GM18909 (cell line): ENCODE measurements at regions not wholly inside any gene's neighbourhood (a gene's known extent, or its start where the extent isn't known, plus 50 kb on each side); places are given as distances from the start of the nearest gene placed in this dataset.

Experiments
- ATAC-seq: cut with Tn5 transposase; IDR thresholded peaks from one replicate; pipeline ENCODE4 v1.9.1; 2021; ENCODE audit warnings: mild to moderate bottlenecking; ENCODE audit not compliant: unreplicated experiment, poor library complexity

DNA sequence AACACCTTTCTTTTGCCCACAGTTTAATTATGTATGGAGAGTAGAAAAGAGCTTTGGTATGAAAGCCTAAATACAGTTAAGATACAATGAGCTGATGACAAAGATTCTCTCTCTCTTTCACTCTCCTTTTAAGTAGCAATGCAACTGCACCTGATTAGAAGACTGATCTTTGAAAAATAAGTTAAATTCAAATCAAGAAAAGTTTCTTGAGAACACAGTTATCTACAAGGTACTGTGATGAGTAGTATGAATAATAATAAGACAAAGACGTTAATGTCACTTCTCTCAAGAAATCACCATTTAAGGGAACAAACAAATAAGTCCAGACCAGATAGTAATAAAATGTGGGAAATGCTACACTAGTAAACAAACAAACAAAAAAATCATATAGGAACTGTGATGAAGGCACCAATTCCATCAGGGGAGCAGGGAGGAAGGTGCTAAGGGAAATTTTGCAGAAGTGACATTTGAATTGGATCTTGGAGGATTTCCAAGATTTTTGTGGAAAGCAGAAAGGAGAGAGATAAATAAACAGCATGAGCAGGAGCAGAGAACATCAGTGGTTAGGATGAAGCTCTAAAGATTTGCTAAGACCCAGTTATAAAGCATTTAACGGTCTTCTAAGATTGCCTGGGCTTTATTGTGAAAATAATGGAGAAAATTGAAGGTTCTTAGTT is 65.2 kb upstream of the STK38L start:
- ATAC-seq, result no peak

DNA sequence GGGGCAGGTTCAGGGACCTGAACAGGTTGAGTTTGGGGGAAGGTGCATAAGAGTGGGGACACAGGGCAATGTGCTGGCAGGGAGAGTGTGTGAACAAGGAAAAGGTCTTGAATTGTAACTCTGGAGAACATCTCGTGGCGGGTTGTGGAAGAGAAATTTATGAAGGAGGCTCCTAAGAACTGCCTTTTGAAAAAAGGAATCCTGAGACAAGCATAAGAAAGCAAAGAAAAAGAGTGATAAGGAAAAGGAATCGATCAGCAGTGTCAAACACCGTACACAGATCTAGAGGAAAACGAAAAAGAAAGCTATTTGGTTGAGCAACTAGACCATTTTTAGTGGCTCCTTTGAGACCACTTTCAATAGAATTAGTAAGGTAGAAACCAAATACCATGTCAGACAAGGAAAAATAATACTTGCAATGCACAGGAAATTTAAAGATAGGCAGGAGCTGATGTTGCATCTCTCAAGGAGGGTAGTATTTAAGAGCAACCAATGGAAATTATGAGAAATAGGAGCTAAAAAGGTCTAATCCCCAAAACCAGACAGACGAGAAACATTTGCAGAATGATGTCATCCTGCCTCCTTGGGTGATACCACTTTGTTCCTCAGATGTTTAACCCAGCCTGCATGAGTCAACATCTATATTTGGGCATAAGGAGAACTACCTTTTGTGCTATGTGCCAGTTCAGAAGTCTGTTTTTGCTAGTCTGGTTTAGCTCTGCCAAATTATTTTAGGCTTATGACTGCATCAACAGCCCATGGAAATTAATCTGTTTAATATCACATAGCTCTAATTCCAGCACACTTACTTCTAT is 64.5 kb upstream of the STK38L start:
- ATAC-seq, result peak; percentile 93

DNA sequence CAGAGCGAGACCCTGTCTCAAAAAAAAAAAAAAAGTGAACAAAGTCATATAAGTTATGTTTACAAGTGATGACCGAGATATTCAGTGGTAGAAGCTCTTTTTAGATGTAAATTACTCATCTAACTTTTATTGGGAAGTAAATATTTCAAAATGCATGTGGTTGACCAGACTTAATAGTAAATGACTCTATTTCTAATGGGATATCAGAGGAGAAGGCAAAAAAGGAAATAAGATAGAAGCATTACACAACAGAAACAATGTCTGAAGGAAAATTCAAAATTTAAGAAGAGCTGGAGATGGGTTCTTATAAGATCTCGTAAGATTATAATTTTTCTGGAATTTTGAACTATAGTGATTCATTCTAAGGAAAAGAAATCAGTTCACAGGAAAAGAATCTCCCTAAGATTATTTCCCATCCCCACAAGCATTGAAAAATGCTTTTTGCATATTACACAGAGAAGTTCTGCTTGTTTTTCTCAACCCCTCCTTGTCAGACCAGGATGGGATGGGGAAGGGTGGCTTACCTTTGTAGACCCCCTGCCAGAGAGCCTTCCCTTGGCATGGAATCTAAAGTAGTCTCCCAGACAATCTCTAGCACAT is 63.1 kb upstream of the STK38L start:
- ATAC-seq, result no peak

DNA sequence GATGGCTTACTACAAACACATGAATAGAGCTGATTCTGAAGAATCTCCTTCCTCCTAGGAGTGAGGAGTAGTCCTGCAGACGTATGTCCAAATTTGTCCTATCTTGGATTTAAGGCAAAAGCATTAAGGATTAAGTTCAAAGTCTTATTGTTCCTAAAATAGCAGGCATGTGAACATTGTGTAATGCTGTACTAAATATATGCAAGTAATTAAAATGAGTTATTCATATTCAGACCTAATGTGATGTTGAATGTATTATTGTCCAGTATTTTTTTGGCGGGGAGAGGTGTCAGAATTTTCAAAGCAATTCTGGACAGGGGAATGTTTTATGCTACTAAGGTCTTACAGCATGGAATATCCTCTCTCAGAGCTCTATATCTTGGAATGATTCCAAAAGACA is 60.7 kb upstream of the STK38L start:
- no peak for ATAC-seq

DNA sequence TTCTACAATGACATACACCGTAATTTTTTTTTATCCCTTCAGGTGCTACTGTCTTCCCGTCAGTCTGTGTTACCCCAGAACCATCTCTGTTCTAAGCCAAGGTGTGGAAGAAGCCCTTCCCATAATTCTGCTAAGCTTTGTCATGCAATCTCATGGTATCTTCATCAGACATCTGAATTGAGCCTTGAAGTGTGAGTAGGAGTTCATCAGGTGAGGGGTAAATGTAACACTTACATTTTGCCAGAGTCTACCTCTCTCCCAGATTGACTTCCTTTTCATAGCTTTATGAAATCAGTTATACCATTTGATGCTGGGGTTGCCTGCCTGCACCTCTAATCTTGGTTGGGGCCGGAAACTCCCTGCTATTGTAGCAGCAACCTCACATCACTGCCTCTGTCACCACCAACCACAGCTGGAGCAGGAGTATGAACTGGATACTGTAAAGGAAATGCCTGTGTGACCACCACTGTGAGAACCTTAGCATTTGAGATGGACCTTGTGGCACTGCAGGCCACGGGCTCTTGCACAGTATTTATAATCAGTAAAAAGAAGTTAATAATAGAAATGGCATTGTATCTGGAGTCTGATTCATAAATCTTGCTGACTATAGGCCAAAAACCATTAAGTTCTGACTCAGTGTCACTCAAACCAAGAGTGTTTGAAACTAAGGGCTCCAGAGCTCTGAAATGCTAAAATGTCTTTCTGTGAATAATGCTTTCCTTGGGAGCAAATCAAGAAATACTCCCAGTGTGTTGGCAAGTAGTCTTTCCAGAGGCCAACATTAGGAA is 58.7 kb upstream of the STK38L start:
- peak; percentile 89 for ATAC-seq

DNA sequence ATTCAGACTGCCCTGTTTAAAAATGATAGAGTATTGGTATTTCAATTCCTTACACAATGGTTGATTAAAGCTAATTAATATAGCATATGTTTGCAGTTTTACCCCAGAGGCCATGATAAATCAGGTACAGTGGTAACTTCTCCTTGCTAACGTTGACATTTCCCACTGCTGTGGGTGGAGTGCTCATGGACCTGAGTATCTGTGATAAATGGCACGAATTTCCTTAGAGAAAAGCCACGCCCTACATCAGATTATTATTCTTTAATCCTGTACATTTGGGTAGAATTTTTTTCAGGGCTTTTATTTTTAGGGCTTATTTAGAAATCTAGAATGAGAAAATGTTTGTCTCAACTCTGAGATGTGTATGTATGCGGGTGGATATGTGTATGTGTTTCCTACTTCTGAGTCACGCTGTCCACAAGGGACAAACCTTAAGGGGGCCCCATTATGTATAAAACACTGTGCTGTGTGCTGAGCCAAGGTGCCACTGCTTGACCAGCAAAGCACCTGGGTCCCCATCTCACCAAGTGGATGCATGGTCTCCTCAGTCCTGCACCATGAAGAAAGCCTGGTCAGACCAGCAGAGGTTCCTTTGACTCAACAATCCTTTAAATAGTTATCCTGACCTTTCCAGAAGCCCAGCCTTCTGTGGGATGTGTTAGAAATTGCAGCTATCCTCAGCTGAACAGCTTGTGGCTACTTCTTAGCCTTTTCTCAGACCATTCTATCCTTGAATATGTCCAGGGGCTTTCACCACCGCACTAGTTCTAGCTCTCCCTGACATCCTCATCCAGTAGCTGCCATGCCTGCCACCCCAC is 57.9 kb upstream of the STK38L start:
- ATAC-seq, result no peak

DNA sequence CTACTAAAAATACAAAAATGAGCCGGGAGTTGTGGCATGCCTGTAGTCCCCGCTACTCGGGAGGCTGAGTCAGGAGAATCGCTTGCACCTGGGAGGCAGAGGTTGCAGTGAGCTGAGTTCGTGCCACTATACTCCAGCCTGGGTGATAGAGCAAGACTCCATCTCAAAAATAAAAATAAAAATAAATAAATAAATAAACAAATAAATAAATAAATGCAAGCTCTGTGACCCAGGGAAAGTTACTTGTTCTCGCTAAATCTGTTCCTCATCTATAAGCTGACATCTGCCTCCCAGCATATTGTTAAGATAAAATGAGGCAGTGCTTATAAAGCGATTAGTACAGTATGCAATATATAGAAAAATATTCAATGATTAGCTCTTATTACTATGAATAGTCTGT is 56.4 kb upstream of the STK38L start:
- no peak for ATAC-seq

DNA sequence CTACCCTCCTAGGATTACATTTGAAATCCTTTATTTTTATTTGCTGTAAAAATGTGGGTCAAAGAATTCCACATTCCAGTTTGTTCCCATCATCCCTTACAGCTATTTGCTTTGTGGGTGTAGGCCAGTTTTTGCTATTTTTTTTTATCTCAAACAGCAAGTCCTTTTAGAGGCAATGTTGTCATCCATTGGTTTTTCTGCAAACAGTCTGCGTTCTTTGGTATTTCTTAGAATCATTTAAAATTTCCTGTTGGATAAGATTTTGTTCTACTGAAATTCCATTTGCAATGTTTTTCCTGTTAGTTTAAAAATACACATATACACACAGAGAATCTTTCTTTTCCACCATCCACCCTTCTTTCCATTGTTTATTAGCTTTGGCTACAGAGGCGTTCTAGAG is 53.3 kb upstream of the STK38L start:
- ATAC-seq, result no peak

DNA sequence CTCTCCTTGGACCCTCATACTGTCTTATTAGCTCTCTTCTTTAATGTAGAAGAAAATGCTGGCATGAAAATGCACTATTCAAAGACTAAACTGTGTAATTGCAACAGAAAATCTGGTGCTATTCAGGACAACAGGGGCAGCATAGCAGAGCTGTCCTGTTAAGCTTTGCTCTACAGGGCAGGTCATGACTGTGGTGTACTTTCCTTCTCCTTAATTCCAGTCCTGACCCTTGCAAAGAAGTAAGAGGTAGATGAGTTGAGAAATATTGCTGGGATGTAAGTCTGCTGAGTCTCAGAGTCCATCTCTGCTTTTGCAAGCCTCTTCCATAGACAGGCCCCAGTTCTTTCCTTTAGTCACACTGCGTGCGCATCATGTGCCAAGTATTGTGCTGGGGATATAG is 52.6 kb upstream of the STK38L start:
- no peak for ATAC-seq

DNA sequence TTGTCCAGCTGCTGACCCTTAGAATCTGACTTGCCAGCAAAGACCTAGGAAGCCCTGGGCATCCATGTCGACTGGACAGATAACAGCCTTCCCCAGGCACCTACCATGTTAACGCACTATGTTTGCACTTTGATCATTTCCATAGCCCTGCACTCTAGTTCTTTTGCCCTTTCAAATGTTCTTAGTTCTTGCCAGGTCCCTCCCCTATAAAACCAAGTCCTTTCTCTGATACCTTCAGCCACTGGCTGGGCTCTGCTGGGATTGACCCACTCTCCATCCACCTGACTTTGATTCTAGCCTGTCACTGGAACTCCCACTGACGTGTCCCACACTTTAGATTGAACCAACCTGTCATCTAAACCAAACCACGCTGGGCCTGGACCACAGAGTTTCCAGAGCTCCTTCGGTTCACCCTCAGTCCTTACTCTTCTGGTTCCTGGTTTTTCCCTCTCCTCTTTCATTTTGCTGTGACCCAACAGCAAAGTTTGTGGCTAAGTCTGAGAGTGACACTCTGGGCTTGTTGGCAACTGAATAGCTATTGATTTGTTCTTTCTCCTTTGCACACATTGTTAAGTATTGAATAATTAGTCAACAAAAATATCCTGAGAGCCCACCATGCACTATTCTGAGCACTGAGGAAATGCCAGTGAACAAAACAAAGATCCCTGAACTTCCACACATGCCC is 51.8 kb upstream of the STK38L start:
- no peak for ATAC-seq

DNA sequence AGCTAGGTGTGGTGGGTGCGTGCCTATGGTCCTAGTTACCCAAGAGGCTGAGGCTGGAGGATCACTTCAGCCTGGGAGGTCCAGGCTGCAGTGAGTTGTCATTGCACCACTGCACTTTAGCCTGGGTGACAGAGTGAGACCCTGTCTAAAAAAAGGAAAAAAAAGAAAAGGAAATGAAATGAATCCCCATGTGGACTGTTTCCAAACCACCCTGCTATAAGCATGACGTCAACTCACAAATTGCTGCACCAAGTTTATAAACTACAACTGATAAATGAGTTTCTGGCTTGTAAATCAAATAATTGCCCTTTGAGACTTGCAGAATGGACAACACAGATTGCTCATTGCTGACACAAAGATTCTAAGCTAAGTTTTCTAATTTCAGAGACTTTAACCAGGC is 51.0 kb upstream of the STK38L start:
- no peak for ATAC-seq

DNA sequence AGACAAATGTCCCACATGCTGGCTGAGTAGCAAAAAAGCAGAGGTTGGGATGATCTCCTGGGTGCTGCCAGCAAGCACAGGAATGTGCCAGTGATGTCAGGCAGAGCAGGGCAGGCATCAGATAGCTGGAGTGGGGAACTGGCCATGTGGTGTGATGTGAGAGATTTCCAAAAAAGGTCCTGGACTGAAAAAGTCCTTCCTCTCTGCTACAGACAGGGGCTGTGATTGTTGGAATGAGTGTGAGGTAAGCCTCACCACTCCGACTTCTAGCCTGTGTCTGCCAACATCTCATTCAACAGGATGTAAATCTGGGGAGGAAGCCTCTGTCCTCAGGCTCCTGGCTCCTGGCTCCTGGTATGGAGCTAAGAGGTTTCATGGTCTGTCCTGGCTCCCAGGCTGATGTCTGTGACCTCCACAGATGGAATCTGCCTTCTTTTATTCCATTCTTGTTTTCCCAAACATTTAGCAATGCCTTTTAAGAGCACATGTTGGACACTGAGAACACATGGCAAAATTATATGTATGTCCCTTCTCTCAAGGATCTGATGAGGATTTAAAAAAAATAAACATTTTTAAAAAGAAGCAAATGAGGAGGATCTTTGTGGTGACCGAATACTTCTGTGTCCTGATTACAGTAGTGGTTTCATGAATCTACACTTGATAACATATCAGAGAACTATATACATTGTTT is 50.1 kb upstream of the STK38L start:
- ATAC-seq, result no peak
